OCI-LY3 (cell line): ENCODE measurements at regions not wholly inside any gene's neighbourhood (a gene's known extent, or its start where the extent isn't known, plus 50 kb on each side); places are given as distances from the start of the nearest gene placed in this dataset.
A peak's percentile ranks its signal among the peaks of the same experiment; 100 is the strongest.

Source experiments
- H2AFZ ChIP-seq: fragments of 200-600, 300-600 bp; shearing (Covaris generic); 2 replicates; pipeline ENCODE4 v1.6.0; 2014; ENCODE audit warnings: antibody characterized with exemption, low read depth, low read length
- H3K27ac ChIP-seq: fragments of 200-600, 300-600 bp; sonication (generic); 2 replicates; pipeline ENCODE4 v1.5.1; 2014; ENCODE audit warnings: mild to moderate bottlenecking, low read length, moderate library complexity, mixed read lengths
- H3K27me3 ChIP-seq: fragments of 200-600, 300-600 bp; sonication (generic); 2 replicates; pipeline ENCODE4 v1.6.1; 2014; ENCODE audit warnings: low read depth, low read length, mixed read lengths
- H3K36me3 ChIP-seq: fragments of 200-600, 300-600 bp; sonication (generic); replicated peaks from 2 replicates; pipeline ENCODE3; 2014; ENCODE audit warnings: low read depth, low read length, mixed read lengths
- H3K4me1 ChIP-seq: fragments of 300-600, 200-600 bp; sonication (generic); 2 replicates; pipeline ENCODE4 v1.6.1; 2014; ENCODE audit warnings: low read length, mixed read lengths
- H3K4me2 ChIP-seq: fragments of 200-600, 300-600 bp; sonication (generic); 2 replicates; pipeline ENCODE4 v1.6.1; 2014; ENCODE audit warnings: low read length, mixed read lengths
- H3K4me3 ChIP-seq: fragments of 300-600, 200-600 bp; sonication (generic); 2 replicates; pipeline ENCODE4 v1.5.1; 2014; ENCODE audit warnings: antibody characterized with exemption, mild to moderate bottlenecking, low read length, moderate library complexity
- H3K79me2 ChIP-seq: fragments of 300-600, 200-600 bp; shearing (Covaris generic); 2 replicates; pipeline ENCODE4 v1.6.1; 2014; ENCODE audit warnings: mild to moderate bottlenecking, low read length, mixed read lengths
- H3K9ac ChIP-seq: fragments of 300-600, 200-600 bp; shearing (Covaris generic); 2 replicates; pipeline ENCODE4 v1.6.0; 2014; ENCODE audit warnings: mild to moderate bottlenecking, low read length, moderate library complexity
- H3K9me3 ChIP-seq: fragments of 200-600, 300-600 bp; shearing (Covaris generic); 2 replicates; pipeline ENCODE4 v1.6.1; 2014; ENCODE audit warnings: low read length, mixed read lengths; ENCODE audit not compliant: insufficient read depth
- H4K20me1 ChIP-seq: fragments of 200-600, 300-600 bp; sonication (generic); 2 replicates; pipeline ENCODE4 v1.6.1; 2016; ENCODE audit warnings: low read length, mixed read lengths; ENCODE audit not compliant: insufficient read depth
- CTCF ChIP-seq: fragments of 200-600, 300-600 bp; sonication (generic); IDR thresholded peaks from 2 replicates; pipeline ENCODE4 v1.5.1; 2014; ENCODE audit warnings: antibody characterized with exemption, low read length, low read depth
- EZH2phosphoT487 ChIP-seq: fragments of 200-600 bp; shearing (Covaris generic); IDR thresholded peaks from 2 replicates; pipeline ENCODE4 v1.6.1; 2018; ENCODE audit warnings: antibody characterized with exemption, mixed run types, low read depth

- no peak overlapping the region for H3K4me3 ChIP-seq
- peaks cover 7% of the 10 kb centered on the region for H3K36me3 ChIP-seq
- H2AFZ ChIP-seq = no peak overlapping the region
- no peaks in the 10 kb centered on the region for H3K79me2 ChIP-seq
- no peaks in the 10 kb centered on the region for H3K27me3 ChIP-seq
- peaks cover 67% of the 10 kb centered on the region for H3K4me1 ChIP-seq
- no peak overlapping the region for H3K27ac ChIP-seq
- peak overlapping the region; percentile 91 for H3K4me2 ChIP-seq
- no peaks in the 10 kb centered on the region for H4K20me1 ChIP-seq
- TF ChIP-seq CTCF (no peak), EZH2phosphoT487 (no peak)
- no peak overlapping the region for H3K9ac ChIP-seq
- H3K9me3 ChIP-seq = 0 out of 2 replicates have a peak, but pooled peaks cover 4% of the 10 kb centered on the region
These were observed 50.2 kb upstream of the PICALM start for GRCh38 chr11:86119077-86119476.
